Ramos (cell line): ENCODE measurements at regions not wholly inside any gene's neighbourhood (a gene's known extent, or its start where the extent isn't known, plus 50 kb on each side); places are given as distances from the start of the nearest gene placed in this dataset.

Experiments used
- in situ Hi-C: fragments of 300-500 bp; cut with MboI; formaldehyde crosslinking; loops from one replicate; pipeline ENCODE4 v1.14.3; 2022; ENCODE audit warnings: low sequenced_read_pairs; ENCODE audit not compliant: unreplicated experiment

GRCh38 chr1:29984862-29985605 lies 738.4 kb downstream of the MATN1 start:
- in situ Hi-C loops = no loop called here

DNA sequence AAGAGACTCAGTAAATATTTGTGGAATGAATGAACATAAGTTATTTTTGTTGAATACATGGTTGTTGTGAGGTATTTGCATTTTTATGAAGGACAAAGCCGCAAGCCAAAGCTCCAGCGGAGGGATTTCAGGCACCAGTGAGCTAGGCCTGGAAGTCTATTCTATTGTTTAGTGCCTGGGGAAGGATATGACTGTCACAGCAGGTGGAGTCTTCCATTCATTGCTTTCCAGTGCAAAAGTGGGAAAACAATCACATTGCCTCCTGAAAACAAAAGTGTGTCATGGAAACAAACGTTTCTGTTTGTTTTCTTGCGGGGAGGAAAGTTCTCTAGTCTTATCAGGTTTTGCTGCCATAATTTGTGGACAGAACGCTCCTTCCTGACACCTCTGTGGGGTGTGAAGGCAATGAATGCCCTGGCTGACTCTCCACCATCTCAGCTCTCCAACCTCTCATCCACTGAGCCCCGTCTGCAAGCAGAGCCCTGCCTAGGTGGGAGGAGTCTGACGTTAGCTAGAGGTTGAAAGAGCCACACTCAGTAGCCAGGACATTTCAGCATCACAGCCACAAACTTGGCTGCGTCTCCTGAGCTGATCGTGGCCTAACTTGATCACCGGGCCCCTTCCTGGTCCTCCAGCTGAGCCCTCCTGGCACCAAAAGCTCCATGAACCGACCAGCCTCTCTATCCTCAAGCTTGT lies 739.1 kb downstream of the MATN1 start:
- in situ Hi-C loops = no loop called here

DNA sequence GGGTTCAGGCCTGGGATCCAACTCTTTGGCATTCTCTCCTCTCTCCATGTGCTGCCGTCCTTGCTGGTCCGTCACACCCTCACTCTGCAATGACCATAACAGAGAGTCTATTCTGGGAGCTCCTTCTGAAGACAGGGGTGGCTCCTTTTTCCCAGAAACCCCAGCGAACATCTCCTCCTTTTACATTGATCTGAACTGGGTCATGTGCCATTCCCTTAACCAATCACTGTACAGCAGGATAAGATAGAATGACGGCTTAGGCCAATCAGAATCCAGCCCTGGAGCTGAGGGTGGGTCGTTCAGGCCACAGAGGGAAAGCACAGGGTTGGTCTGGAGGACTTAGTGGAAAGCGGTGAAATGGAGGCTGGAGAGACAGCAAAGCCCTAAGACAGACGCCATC lies 740.1 kb downstream of the MATN1 start:
- in situ Hi-C loops = no loop called here

DNA sequence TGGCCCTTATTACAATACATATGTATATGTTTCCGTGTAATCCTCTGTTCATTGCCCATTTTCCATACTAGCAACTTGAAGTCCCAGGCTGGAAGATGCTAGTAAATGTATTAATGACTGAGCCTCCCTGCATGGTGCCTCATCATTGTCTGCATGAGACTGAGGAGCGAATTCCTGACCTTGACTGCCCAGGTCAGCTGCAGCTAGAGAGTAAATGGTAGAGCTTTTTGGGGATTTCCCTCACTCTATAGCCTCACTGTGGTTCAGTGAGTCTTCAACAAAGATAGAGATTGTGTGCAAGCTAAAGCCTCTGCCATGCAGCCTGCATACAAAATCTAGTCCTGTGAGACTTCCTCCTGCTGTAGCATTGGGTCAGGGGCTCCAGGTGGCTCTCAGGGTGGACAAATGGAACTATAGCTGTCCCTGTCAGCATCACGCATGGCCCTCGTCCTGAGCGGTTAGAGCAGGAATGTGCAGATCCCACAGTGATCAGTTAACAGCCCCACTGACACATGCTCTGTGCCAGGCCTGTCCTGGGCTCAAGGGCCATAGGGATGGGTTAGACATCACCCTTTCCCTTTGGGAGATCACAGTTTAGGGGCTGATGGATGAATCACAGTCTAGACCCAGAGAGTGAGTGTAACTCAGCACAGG lies 741.7 kb downstream of the MATN1 start:
- in situ Hi-C loops = no loop called here

- in situ Hi-C loops = no loop called here
Observed at GRCh38 chr1:29977550-29977949, 741.2 kb downstream of the PTPRU start.

GRCh38 chr1:29975036-29975694 lies 738.8 kb downstream of the PTPRU start:
- in situ Hi-C loops = no loop called here

DNA sequence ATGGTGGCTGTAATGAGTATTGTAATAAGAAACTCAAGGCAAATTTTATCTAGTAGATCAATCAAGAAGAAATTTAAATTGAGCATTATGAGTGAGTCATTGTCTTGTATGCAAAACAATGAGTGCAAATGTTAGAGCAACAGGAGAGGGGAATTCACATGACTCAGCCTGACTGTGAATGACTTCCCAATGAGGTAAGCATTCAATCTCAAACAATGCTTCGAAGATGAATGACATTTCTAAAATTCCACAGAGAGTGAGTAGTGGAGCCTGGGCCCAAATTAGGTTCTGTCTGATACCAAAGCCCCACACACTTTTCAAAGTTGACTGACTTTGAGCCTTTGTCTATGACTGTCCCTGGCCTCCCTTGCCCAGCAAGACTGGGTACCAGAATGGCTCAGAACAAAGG lies 738.0 kb downstream of the PTPRU start:
- in situ Hi-C loops = no loop called here

DNA sequence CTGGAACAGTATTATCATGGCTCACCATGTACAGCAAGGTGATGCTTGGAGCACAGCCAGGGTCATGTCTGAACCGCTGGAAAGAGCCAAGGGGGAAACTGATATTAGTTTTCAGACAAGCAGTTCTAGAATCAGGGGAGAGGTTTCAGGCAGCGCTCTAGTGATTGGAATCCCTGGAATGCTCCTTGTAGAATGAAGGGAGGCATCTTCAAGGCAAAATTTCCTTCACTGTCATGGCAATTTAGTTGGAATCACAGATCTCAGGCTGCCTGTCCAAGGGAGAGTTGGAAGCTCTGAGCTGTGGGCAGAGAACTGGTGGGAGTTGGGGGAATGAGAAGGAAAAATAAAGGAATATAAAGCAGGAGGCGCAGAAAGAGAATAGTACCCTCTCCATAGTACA lies 737.1 kb downstream of the PTPRU start:
- in situ Hi-C loops = no loop called here

- in situ Hi-C loops = no loop called here
Observed at GRCh38 chr1:29972421-29973053, 736.2 kb downstream of the PTPRU start.

GRCh38 chr1:29971703-29972102 lies 735.4 kb downstream of the PTPRU start:
- in situ Hi-C loops = no loop called here

GRCh38 chr1:29970747-29971325 lies 734.5 kb downstream of the PTPRU start:
- in situ Hi-C loops = no loop called here

DNA sequence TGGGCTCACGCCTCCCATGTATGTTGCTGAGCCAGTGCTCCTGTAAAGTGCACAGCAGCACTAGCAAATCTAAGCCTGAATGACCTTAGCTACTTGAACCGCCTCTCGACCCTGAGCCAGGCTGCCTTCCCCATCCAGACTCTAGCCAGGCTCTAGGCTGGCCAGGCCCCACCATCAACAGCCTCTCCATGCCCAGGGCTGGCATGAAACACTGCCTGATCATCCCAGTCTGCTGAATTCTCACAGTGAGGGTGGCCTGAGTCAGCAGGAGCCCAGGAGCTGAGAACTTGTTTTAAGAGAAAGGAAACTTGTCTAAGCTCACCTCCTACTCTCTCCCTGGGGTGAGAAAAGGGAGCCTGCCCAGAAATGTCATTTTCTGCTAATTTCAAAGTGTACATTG lies 733.3 kb downstream of the PTPRU start:
- in situ Hi-C loops = no loop called here

DNA sequence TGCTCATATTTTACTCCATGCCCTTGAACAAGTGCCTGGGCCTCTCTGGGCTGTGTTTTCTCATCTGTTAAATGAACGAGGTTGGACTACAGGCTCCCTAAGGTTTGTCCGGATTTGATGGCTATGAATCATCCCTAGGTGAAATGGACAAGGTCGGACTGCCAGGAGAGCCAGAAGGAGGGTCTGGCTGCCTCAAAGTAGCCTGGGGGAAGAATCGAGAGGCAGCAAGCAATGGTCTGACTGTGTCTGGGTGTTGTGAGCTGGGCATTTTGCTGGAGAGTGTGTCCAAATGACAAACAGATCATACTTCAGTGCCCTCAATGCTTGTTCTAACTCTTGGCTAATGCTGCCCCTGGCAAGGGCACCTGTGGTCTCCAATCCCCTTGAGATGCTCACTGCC lies 730.9 kb downstream of the PTPRU start:
- in situ Hi-C loops = no loop called here

- in situ Hi-C loops = no loop called here
Observed at GRCh38 chr1:29966526-29967045, 730.3 kb downstream of the PTPRU start.

- in situ Hi-C loops = no loop called here
Observed at GRCh38 chr1:29964718-29965533, 728.6 kb downstream of the PTPRU start.

DNA sequence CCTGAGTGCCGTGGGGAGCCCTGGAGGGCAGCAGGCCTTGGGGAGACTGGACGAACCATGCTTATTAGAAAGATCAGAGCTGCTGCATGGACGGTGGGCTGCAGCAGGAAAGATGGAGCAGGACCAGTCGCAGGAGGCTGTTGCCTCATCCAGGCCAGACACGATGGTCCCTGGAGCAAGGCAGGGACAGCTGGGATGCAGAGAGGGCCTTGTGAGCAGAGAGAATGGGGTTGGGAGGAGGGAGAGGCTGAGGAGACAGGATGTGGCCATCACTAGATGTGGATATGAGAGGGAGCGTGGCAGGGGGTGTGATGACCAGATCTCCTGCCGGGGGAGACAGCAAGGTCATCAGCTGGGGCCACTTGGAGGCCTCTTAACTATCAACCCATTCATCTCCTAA lies 727.6 kb downstream of the PTPRU start:
- in situ Hi-C loops = no loop called here

GRCh38 chr1:29962831-29963247 lies 726.5 kb downstream of the PTPRU start:
- in situ Hi-C loops = no loop called here

GRCh38 chr1:29962336-29962735 lies 726.0 kb downstream of the PTPRU start:
- in situ Hi-C loops = no loop called here
